GM12874 (cell line): ENCODE measurements at regions not wholly inside any gene's neighbourhood (a gene's known extent, or its start where the extent isn't known, plus 50 kb on each side); places are given as distances from the start of the nearest gene placed in this dataset.

Experiments
- TF ChIP-seq, protein P1 (sequence below): IDR thresholded peaks from 2 replicates; pipeline ENCODE4 v1.5.1; 2011; ENCODE audit warnings: low read depth, mild to moderate bottlenecking, control low read depth, low read length, moderate library complexity; ENCODE audit not compliant: insufficient read depth

DNA sequence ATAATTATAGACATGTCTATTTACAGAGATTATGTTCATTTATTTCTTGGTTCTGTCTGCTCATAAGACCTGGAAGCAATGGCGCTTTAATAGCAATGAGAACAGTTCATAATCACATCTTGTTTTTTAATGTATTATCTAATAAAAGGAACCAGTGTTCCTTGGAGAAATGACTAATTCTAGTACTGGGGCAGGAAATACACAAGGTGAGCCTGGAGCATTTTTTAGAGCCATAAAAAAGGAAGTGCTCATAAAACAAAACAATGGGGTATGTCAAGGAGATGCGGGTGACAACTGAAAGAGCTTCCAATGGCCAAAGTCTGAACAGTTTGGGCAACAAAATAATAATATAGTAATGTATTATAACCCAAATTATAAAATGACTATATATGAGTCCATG, 531.9 kb upstream of the CHD1 start:
- TF ChIP-seq, protein P1, sequence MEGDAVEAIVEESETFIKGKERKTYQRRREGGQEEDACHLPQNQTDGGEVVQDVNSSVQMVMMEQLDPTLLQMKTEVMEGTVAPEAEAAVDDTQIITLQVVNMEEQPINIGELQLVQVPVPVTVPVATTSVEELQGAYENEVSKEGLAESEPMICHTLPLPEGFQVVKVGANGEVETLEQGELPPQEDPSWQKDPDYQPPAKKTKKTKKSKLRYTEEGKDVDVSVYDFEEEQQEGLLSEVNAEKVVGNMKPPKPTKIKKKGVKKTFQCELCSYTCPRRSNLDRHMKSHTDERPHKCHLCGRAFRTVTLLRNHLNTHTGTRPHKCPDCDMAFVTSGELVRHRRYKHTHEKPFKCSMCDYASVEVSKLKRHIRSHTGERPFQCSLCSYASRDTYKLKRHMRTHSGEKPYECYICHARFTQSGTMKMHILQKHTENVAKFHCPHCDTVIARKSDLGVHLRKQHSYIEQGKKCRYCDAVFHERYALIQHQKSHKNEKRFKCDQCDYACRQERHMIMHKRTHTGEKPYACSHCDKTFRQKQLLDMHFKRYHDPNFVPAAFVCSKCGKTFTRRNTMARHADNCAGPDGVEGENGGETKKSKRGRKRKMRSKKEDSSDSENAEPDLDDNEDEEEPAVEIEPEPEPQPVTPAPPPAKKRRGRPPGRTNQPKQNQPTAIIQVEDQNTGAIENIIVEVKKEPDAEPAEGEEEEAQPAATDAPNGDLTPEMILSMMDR: no peak

DNA sequence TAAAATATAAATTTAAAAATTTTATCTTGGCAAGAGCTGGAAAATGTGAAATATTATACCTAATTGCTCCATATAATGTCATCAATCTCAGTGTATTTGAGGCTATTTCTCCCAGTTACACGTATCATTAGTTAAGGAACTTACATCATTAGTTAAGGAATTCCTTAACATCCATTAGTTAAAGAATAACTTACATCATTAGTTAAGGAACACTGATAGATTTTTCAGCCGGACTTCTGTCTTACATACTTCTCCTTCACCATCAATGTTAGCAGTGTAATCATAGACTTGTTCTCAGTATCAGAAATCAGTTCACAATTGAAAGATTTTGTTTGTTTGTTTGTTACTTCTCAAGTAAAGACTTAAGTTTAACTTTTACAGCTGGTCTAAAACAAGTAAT, 524.4 kb upstream of the CHD1 start:
- TF ChIP-seq, protein P1: no peak

DNA sequence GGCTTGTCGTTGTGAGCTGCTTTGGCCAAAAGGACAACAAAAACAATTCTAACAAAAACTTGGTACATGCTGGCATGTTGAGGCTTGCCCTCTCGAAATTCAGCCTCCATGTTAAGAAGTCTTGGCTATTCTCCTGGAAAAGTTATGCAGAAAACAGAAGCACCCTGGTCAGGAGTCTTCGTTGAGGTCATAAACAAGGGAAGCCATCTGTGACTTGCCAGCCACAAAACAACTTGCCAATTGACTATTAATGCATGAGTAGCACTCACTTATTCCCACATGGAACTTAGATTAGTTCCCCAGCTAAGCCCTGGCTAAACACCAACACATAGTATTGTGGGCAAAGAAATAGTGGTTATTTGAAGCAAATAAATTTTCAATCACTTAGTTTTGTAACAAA, 521.0 kb upstream of the CHD1 start:
- TF ChIP-seq, protein P1: no peak

DNA sequence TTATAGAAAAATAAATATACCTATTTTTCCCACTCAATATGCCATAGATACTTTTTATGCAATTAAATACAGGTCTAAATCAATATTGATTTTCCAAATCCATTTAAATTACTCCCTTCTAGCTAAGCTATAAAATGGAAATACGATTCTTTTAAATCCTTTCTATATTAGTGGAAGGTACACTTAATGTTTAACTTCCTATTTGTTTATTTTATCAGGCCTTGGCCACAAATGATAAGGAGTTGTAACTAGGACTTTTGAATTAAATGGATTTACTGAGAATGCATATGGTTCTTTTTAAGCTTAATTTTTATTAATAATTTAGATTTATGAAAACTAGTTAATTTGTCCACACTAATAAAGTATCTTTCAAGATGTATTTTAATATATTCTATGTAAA, 517.0 kb upstream of the CHD1 start:
- TF ChIP-seq, protein P1: no peak

DNA sequence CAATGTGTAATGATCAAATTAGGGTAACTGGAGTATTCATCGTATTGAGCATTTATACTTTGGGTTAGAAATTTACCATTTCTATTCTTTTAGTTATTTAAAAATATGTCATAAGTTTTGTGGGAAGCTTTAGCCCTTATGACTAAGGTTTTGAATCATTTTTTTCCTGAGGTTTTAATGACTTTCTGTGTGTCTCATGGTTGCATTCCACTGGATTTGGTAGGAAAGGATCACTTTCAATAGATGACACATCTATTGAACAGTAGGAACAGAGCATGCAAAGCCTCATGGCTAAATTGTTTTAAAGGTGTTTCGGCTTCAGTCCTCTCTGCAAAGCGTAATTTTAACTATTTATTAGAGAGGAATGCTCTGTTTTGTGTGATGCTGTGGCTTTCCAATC, 512.4 kb upstream of the CHD1 start:
- TF ChIP-seq, protein P1: no peak

DNA sequence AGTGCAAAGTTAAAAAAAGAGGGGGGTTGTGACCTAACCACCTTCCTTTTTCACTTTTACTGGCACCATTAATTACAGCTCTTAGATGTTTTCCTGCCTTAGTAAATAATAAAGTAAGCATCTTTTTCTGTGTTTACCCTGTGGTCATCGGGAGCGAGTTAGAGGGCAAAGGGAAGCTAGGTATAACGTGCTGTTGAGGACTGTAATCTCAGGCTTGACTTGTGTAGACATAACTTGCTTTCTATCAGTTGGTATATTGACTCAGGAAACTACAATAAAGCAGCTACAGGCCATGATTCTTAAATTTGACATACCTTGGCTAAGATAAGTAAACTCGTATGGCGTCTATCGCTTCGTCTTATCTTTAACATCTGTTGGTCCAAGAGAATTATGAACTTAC, 509.8 kb upstream of the CHD1 start:
- TF ChIP-seq, protein P1: no peak

DNA sequence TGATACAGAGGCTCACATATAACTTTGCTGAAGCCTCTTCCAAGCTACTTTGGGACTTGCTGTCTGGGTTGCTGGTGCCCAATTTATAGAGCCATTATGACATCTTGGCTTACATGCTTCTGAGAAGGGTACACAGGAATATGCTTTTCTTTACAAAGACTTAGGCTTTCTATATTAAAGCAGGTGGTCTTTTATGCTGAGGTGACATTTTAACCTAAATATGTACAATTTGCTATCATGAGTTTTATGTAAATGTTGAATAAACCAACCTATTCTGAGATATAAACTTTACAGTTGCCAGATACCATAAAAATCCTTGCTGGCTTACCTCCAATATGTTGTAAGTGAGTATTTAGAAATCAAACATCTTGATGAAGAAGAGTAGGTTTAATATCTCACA, 509.2 kb upstream of the CHD1 start:
- TF ChIP-seq, protein P1: no peak

DNA sequence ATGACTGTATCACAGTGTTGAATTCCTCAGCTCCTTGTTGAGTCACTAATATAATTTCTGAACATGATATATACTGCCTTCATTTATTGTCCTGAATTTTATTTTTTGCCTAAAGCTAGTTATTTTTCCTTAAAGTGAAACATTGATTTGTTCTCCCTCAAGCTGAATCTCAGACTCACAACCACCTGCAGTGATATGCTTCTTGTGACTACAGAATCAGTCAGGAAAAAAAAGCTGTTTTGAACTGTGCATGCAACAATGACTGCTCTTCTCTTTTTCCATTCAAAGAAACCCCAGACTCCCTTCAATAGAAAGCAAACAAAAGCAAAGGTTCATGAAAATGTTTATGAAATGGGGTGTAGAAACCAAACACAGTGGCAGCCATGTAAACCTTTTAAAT, 470.2 kb upstream of the CHD1 start:
- TF ChIP-seq, protein P1: no peak
